PC-9 (cell line): ENCODE measurements at regions not wholly inside any gene's neighbourhood (a gene's known extent, or its start where the extent isn't known, plus 50 kb on each side); places are given as distances from the start of the nearest gene placed in this dataset.
"Not testable (repeated sequence)": the region's sequence is repeated elsewhere in the genome, so short reads cannot be mapped to it uniquely, and the experiment has no call there.

Experiments
- BruUV-seq: library from RNA; stranded (reverse); fragments of 400-500 nt; replicated peaks from 2 replicates; lab custom pipeline; 2021; lab: Mats Ljungman, UMichigan
- CTCF ChIA-PET: fragments of 300-600 bp; sonication (Branson Sonifier 250); formaldehyde crosslinking; loops from one replicate; lab custom pipeline; 2022; ENCODE audit warnings: antibody characterized with exemption; lab: Charles Lee
- POLR2A ChIA-PET: fragments of 300-600 bp; sonication (Branson Sonifier 250); formaldehyde crosslinking; loops from one replicate; lab custom pipeline; 2022; ENCODE audit warnings: antibody characterized with exemption; ENCODE audit not compliant: unreplicated experiment; lab: Charles Lee
- DNase-seq, 2 experiments: peaks; one replicate each; pipeline versions ENCODE4 v3.0.0 to v3.0.0-alpha.2; 2015 to 2022; ENCODE audit warnings: mixed read lengths in 1 of 2
- H2AFZ ChIP-seq: fragments of 200-600 bp; sonication (generic); 2 replicates; pipeline ENCODE4 v1.8.1; 2017; ENCODE audit warnings: antibody characterized with exemption
- H3F3A ChIP-seq: fragments of 200-600 bp; sonication (generic); 2 replicates; pipeline ENCODE4 v1.8.1; 2017; ENCODE audit warnings: antibody characterized with exemption, mild to moderate bottlenecking, low read depth; ENCODE audit not compliant: insufficient read depth
- H3K27ac ChIP-seq: fragments of 200-600 bp; sonication (generic); 2 replicates; pipeline ENCODE4 v1.6.1; 2016; ENCODE audit warnings: mixed run types
- H3K27me3 ChIP-seq: fragments of 200-600 bp; sonication (generic); 2 replicates; pipeline ENCODE4 v1.6.1; 2016; ENCODE audit warnings: low read depth, mixed run types; ENCODE audit not compliant: insufficient read depth
- H3K36me3 ChIP-seq: fragments of 200-600 bp; sonication (generic); 2 replicates; pipeline ENCODE4 v1.6.1; 2016; ENCODE audit warnings: low read depth, mixed run types
- H3K4me1 ChIP-seq: fragments of 200-600 bp; sonication (generic); replicated peaks from 2 replicates; pipeline ENCODE4 v1.6.1; 2016; ENCODE audit warnings: mixed run types; ENCODE audit not compliant: insufficient read depth
- H3K4me2 ChIP-seq: fragments of 200-600 bp; sonication (generic); 2 replicates; pipeline ENCODE4 v1.6.1; 2017; ENCODE audit warnings: mixed run types
- H3K4me3 ChIP-seq: fragments of 200-600 bp; sonication (generic); 2 replicates; pipeline ENCODE4 v1.6.1; 2016; ENCODE audit warnings: mixed run types
- H3K79me2 ChIP-seq: fragments of 200-600 bp; sonication (generic); 2 replicates; pipeline ENCODE4 v1.6.1; 2017; ENCODE audit warnings: low read depth, mixed run types
- H3K9me2 ChIP-seq: fragments of 200-600 bp; sonication (generic); 2 replicates; pipeline ENCODE4 v1.8.1; 2017; ENCODE audit warnings: mild to moderate bottlenecking; ENCODE audit not compliant: insufficient read depth
- H3K9me3 ChIP-seq: fragments of 200-600 bp; sonication (generic); 2 replicates; pipeline ENCODE4 v1.8.1; 2016; ENCODE audit warnings: low read depth; ENCODE audit not compliant: insufficient read depth
- H4K20me1 ChIP-seq: fragments of 200-600 bp; sonication (generic); 2 replicates; pipeline ENCODE4 v1.8.1; 2017; ENCODE audit not compliant: insufficient read depth
- EZH2 ChIP-seq: fragments of 200-600 bp; sonication (generic); IDR thresholded peaks from 2 replicates; pipeline ENCODE4 v1.8.0; 2017; ENCODE audit warnings: antibody characterized with exemption, low read depth
- intact Hi-C: fragments of 100-400 bp; cut with micrococcal nuclease; formaldehyde crosslinking; loops from one replicate; pipeline ENCODE4 v1.10.0; 2022; ENCODE audit not compliant: unreplicated experiment
- TF ChIP-seq, protein P1 (sequence below): fragments of 200-600 bp; sonication (generic); conservative IDR thresholded peaks from 2 replicates; pipeline ENCODE4 v1.6.1; 2017; ENCODE audit warnings: mixed run types, antibody characterized with exemption, mild to moderate bottlenecking, moderate library complexity

- ChIA-PET CTCF (no interaction called here), POLR2A (no interaction called here)
- Histone ChIP-seq H3K4me1 (no peaks in the 10 kb centered on the region), H4K20me1 (no peaks in the 10 kb centered on the region), H3K27me3 (no peaks in the 10 kb centered on the region), H3K4me2 (no peak overlapping the region), H2AFZ (no peak overlapping the region), H3K9me3 (0 out of 2 replicates have a peak, but pooled peaks cover 3% of the 10 kb centered on the region), H3K27ac (no peak overlapping the region), H3K9me2 (no peaks in the 10 kb centered on the region), H3F3A (peaks cover 7% of the 10 kb centered on the region; the same call in 1 of the 2 replicates), H3K4me3 (no peak overlapping the region), H3K79me2 (peaks cover 36% of the 10 kb centered on the region), H3K36me3 (no peaks in the 10 kb centered on the region)
- DNase-seq, result no peak
- intact Hi-C loops, result no loop called here
- no TSS peak for BruUV-seq
- TF ChIP-seq, protein P1, sequence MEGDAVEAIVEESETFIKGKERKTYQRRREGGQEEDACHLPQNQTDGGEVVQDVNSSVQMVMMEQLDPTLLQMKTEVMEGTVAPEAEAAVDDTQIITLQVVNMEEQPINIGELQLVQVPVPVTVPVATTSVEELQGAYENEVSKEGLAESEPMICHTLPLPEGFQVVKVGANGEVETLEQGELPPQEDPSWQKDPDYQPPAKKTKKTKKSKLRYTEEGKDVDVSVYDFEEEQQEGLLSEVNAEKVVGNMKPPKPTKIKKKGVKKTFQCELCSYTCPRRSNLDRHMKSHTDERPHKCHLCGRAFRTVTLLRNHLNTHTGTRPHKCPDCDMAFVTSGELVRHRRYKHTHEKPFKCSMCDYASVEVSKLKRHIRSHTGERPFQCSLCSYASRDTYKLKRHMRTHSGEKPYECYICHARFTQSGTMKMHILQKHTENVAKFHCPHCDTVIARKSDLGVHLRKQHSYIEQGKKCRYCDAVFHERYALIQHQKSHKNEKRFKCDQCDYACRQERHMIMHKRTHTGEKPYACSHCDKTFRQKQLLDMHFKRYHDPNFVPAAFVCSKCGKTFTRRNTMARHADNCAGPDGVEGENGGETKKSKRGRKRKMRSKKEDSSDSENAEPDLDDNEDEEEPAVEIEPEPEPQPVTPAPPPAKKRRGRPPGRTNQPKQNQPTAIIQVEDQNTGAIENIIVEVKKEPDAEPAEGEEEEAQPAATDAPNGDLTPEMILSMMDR, result no peak
- TF ChIP-seq EZH2, result no peak
Measured at GRCh38 chr6:144378437-144378836, 93.3 kb downstream of the UTRN start.

GRCh38 chr6:144379356-144379755 is 94.2 kb downstream of the UTRN start:
- Histone ChIP-seq H3K4me1 (no peaks in the 10 kb centered on the region), H3F3A (0 out of 2 replicates have a peak, but pooled peaks cover 5% of the 10 kb centered on the region), H4K20me1 (no peaks in the 10 kb centered on the region), H2AFZ (no peak overlapping the region), H3K9me2 (no peaks in the 10 kb centered on the region), H3K9me3 (0 out of 2 replicates have a peak, but pooled peaks cover 3% of the 10 kb centered on the region), H3K79me2 (peaks cover 40% of the 10 kb centered on the region), H3K4me2 (no peak overlapping the region), H3K27ac (no peak overlapping the region), H3K36me3 (no peaks in the 10 kb centered on the region), H3K27me3 (no peaks in the 10 kb centered on the region), H3K4me3 (no peak overlapping the region)
- no TSS peak for BruUV-seq
- CTCF ChIA-PET, result no interaction called here
- DNase-seq, result no peak
- no peak for TF ChIP-seq EZH2
- TF ChIP-seq, protein P1, result no peak
- POLR2A ChIA-PET, result no interaction called here
- intact Hi-C loops, result no loop called here

DNA sequence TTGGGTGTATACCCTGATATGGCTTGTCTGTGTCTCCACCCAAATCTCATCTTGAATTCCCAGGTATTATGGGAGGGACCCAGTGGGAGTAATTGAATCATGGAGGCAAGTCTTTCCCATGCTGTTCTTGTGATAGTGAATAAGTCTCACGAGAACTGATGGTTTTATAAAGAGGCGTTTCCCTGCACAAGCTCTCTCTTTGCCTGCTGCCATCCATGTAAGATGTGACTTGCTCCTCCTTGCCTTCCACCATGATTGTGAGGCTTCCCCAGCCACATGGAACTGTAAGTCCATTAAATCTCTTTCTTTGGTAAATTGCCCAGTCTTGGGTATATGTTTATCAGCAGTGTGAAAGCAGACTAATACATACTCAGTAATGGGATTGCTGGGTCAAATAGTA is 96.4 kb downstream of the UTRN start:
- H3K27ac ChIP-seq, H3K4me3 ChIP-seq, intact Hi-C loops, H3K9me3 ChIP-seq, H3K9me2 ChIP-seq, DNase-seq, CTCF ChIA-PET, H3K36me3 ChIP-seq, H2AFZ ChIP-seq, H4K20me1 ChIP-seq, POLR2A ChIA-PET, BruUV-seq, H3K4me1 ChIP-seq, H3K27me3 ChIP-seq, H3K4me2 ChIP-seq, H3F3A ChIP-seq: not testable (repeated sequence)
- peaks cover 30% of the 10 kb centered on the region for H3K79me2 ChIP-seq

DNA sequence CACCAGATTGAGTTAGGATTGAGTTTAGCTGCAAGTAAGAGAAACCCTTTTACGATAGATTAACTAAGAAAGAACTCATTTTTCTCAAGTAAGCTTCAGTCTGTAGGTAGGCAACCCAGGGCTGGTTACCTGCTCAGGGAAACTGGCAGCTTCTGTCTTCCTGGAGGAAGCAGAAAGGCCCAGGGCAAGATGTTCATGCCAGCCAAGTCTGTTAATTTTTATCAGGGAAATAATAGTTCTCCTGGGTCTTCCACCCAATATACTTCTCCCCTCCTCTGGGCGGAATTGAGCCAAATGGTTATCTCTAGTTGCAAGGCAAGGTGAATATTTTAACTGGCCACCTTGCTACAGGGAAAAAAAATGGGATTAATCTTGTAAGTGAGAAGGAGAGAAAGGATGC is 98.2 kb downstream of the UTRN start:
- no peak overlapping the region for H3K4me2 ChIP-seq
- H3K9me2 ChIP-seq, result no peaks in the 10 kb centered on the region
- ChIA-PET POLR2A (no interaction called here), CTCF (no interaction called here)
- H2AFZ ChIP-seq, result no peak overlapping the region
- no peaks in the 10 kb centered on the region for H3K27me3 ChIP-seq
- DNase-seq, result no peak
- intact Hi-C loops, result no loop called here
- H3K36me3 ChIP-seq, result no peaks in the 10 kb centered on the region; the same call in 1 of the 2 replicates
- H3K9me3 ChIP-seq, result 0 out of 2 replicates have a peak, but pooled peaks cover 3% of the 10 kb centered on the region
- no peaks in the 10 kb centered on the region for H3K4me1 ChIP-seq
- H4K20me1 ChIP-seq, result no peaks in the 10 kb centered on the region
- H3K27ac ChIP-seq, result no peak overlapping the region
- H3F3A ChIP-seq, result 0 out of 2 replicates have a peak, but pooled peaks cover 5% of the 10 kb centered on the region
- TF ChIP-seq, protein P1, result no peak
- no peak for TF ChIP-seq EZH2
- no peak overlapping the region for H3K4me3 ChIP-seq
- BruUV-seq, result no TSS peak
- H3K79me2 ChIP-seq, result peaks cover 20% of the 10 kb centered on the region
